ENCODE measurements at regions not wholly inside any gene's neighbourhood (a gene's known extent, or its start where the extent isn't known, plus 50 kb on each side); places are given as distances from the start of the nearest gene placed in this dataset.
"Not testable (repeated sequence)": the region's sequence is repeated elsewhere in the genome, so short reads cannot be mapped to it uniquely, and the experiment has no call there.

DNA sequence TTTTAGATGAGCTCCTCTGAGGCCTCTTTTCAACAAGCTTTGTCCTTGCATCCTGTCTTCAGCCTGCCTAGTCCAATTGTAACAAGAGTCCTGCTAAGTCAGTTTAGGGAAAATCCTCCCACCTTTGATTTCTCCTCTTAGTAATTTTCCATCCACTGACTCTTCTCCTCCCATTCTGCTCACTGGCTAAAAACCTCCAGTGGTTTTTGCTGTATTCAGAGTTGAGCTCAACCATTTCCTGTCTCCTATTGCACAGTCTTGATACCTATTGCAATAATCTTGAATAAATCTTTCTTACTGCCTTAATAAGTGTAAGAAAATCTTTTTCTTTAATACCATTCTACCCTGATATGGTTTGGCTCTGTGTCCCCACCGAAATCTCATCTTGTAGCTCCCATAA, 117.8 kb upstream of the ENPP6 start:
- no peak for DNase-seq (ENCODE audit: low read depth)

DNA sequence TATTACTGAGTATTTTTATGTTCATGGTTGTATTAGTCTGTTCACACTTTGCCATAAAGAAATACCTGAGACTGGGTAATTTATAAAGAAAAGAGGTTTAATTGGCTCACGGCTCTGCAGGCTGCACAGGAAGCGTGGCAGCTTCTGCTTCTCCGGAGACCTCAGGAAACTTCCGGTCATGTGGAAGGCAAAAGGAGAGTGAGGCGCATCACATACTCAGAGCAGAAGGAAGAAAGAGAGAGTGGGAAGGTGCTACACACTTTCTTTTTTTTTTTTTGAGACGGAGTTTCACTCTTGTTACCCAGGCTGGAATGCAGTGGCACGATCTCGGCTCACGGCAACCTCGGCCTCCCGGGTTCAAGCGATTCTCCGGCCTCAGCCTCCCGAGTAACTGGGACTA, 115.8 kb upstream of the ENPP6 start:
- DNase-seq (ENCODE audit: low read depth): not testable (repeated sequence)

GRCh38 chr4:184331268-184331995, 113.8 kb upstream of the ENPP6 start:
- no peak for DNase-seq (ENCODE audit: low read depth)

DNA sequence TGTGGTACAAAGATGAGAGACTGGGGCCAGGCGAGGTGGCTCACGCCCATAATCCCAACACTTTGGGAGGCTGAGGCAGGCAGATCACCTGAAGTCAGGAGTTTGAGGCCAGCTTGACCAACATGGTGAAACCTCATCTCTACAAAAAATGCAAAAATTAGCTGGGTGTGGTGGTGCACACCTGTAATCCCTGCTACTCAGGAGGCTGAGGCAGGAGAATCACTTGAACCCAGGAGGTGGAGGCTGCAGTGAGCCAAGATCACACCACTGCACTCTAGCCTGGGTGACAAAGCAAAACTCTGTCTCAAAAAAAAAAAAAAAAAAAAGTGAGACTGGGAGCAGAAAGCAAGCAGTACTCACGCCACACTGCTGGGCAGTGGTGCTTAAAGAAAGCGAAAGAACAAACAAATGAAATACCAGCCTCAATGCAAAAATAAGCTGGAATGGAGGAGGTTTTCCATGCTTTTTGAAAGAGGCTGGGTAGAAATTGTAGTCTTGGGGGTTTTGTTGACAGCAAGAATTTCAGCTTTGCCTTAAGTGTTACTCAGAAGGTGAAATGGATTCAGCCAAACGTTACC, 112.9 kb upstream of the ENPP6 start:
- DNase-seq (ENCODE audit: low read depth): not testable (repeated sequence)

DNA sequence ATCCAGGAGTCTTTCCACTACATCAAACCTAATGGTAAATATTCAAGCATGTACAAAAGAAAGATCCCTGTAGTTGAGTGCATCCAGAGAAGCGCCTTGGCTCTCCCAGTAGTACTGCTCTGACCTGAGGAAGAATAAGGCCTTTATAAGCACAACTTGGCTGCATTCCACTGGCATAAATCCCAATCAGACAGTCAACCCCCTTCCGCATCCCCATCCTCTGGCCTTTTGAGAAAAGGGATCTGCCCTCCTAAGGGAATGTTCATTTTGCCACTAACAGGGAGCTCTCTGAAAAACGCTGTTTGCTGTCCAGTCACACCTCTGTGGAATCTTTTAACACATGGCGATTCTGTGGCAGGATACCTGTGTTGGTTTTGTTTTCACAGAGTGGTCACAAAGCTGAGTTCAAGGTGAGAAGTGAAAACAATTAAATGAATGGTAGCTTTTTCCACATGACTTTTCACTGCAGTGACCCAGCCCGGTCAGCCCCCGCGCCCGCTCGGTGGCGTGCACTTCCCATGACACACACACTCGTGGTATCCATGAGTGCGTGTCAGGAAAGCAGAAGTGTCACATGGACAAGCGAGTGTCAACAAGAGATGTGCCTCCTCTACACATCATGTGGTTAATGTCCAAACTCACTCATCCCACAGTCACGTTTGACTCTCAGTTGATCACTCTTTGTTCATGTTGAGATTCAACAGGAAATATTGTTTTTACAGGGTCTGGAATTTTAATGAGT, 112.2 kb upstream of the ENPP6 start:
- DNase-seq (ENCODE audit: low read depth): no peak

DNA sequence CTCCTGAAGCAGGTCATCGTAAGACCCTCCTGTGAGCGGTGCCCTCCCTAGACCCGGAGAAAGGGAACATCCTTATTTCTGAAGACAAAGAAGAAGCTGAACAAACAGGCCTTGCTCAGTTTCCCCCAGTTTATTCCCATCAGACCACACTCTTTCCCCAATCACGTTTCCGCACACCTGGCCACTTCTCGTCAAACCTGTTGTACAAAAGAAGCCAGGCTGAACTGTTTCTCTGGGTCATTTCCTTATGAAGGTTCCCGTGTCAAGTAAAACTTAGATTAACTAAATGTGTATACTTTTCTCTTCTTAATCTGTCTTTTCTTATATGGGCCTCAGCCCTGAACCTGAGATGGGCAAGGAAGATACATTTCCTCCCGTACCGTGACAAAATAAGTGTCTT, 111.6 kb upstream of the ENPP6 start:
- no peak for DNase-seq (ENCODE audit: low read depth)

GRCh38 chr4:184328022-184328736, 110.5 kb upstream of the ENPP6 start:
- DNase-seq (ENCODE audit: low read depth): no peak

- DNase-seq (ENCODE audit: low read depth): no peak
Measured at GRCh38 chr4:184324939-184325477, 107.3 kb upstream of the ENPP6 start.

- DNase-seq (ENCODE audit: low read depth): no peak
Measured at GRCh38 chr4:184322328-184323025, 104.8 kb upstream of the ENPP6 start.

GRCh38 chr4:184320631-184321030, 103.0 kb upstream of the ENPP6 start:
- no peak for DNase-seq (ENCODE audit: low read depth)

GRCh38 chr4:184318852-184319251, 101.2 kb upstream of the ENPP6 start:
- DNase-seq (ENCODE audit: low read depth): no peak

DNA sequence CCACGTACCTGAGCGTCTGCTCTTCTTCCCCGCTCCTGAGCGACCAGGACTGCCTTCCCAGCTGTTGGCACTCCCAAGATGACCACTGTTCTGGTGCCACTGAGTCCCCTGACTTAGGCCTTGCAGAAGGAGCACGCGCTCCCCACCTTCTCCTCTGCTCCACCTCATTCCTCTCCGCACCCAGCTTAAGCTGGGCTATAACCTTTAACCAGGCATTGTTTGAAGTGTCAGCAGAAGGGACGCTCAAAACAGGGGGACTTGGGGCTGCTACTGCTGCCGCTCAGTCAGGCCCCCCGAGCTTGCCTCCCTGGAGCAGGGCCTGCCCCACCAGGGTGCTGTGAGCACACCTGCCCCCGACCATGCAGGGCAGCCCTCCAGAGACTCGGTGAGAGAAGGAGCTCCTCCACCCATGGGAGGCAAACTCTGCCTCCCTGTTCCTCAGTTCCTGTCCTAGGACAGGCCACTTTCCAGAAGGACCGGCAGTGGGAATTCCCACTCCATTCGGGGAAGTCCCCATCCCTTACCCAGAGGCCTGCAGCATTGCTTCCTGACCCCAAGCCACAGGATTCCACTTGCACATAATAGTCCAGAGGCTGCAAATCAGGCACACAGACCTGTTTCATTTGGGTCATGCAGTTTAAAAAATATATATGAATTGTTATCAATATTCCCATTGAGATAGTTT, 99.7 kb upstream of the ENPP6 start:
- no peak for DNase-seq (ENCODE audit: low read depth)

DNA sequence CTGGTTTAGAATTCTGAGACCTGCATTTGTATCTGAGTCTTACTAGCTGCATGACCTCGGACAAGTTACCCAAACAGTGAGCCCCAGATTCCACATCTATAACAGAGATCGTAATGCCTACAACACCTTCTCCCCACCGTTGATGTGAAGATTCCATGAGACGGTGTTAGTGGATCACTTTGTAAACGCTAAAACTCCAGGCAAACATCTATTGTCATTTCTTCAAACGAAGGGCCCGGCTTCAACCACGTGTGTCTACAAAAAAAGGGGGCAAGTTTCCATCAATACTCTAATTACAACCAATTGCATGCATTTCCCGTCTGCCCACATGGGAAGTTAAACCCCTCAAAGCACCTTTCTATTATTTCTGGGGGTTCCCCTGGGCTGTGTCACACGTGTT, 99.1 kb upstream of the ENPP6 start:
- no peak for DNase-seq (ENCODE audit: low read depth)

- DNase-seq (ENCODE audit: low read depth): no peak
Measured at GRCh38 chr4:184315675-184316359, 98.1 kb upstream of the ENPP6 start.

DNA sequence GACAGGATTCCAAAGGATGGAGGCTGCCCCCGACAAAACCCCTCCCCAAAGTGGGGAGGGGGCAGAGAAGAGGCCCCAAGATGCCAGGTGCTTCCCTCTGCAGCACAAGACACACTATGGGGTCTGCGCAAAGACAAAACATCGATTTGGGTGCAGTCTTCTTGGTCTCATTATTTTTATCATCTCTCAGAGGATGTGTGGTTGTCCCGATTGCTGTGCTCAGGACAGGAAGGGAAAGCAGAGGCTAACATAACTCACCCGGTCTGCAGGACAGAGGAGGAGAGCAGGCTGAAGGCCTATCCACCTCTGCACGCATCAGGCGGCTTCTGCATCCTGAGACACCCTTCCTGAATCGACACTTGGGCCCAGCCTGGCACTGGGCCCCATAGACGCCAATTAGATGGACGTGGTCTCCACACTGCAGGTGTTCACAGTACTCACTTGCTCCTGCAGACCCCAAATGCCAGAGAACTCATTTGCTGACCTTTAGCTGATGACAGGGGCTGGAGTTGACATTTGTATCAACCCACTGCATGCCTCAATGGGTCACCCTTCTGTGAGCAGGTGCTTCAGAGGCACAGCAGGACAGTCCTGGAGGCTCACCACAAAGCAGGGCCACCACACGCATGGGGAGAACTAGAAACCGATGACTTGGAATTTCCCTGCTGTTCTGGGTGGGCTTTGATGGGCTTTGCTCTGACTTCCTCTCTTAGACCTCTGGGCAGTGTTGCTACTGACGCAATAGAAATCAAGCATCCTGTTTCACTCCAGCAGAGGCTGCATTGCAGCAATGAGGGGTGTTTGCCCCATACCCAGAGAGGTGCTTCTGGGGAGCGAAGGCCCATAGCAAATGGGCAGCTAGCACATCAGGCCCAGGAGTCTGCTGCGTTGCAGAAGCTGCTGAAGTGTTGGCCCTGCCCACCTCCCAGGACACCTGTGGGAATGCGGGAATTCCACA, 96.3 kb upstream of the ENPP6 start:
- no peak for DNase-seq (ENCODE audit: low read depth)

DNA sequence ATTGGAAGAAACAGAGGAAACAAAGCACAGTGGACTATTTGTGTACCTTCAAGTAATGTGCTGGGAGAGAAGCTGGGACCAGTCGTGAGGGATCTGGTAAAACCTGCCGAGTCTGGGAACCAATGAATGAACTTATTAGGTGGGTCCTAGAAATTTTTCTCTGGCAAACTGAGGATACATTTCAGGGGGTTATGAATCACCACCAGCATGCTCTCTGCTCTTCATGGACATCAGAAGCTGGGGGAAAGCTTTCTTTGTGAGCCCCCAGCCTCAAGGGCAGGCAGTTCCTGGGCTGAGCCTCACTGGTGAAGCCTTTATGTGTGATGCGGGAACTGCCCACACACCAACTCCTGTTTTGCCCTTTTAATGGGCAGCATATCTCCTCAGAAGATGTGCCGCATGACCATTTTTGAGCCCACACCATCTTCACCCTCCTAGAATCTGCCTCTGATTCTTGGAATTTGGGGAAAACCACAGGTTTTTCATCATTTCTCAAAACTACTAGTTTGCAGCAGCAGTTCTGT, 95.4 kb upstream of the ENPP6 start:
- no peak for DNase-seq (ENCODE audit: low read depth)

GRCh38 chr4:184312126-184312525, 94.5 kb upstream of the ENPP6 start:
- no peak for DNase-seq (ENCODE audit: low read depth)

GRCh38 chr4:184310881-184311709, 93.4 kb upstream of the ENPP6 start:
- no peak for DNase-seq (ENCODE audit: low read depth)
